Iris pigment epithelial cell (primary cell): ENCODE measurements at regions not wholly inside any gene's neighbourhood (a gene's known extent, or its start where the extent isn't known, plus 50 kb on each side); places are given as distances from the start of the nearest gene placed in this dataset.
"Not testable (repeated sequence)": the region's sequence is repeated elsewhere in the genome, so short reads cannot be mapped to it uniquely, and the experiment has no call there.

ENCODE experiments used
- DNase-seq: peaks from one replicate; pipeline ENCODE4 v3.0.0-alpha.2; 2011; ENCODE audit warnings: low read depth

DNA sequence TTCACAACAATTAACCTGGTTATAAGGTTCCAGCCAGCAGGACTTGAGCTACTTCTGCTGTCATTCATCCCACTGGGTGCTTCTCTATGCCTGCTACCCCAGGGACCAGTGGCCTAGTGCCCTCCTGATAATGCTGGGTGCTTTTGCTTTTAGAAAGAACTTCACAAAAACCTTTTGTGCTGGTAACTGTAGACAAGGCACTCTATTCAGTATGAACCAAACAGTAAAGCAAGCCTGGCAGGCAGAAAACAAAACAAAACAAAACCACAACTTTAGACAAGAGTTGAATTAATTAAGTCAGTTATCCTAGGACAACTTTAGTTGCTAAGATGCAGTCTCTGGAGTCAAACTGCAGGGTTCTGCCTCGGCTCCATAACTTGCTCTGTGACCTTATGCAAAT is 61.9 kb upstream of the ADGRL2 start:
- DNase-seq, result no peak

DNA sequence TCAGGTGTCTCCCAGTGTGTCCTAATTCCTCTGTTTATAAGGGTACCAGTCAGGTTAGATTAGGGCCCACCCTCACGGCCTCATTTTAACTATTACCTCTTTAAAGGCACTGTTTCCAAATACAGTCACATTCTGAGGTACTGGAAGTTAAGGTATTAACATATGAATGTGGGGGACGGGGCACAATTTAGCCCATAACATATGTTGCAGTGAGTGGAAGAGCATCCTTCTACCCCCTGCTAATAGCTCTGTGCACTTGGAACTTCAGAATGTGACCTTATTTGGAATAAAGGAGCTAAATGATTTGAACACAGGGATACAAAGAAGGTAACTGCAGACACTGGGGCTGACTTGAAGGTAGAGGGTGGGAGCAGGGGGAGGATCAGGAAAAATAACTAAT is 67.3 kb upstream of the ADGRL2 start:
- no peak for DNase-seq

DNA sequence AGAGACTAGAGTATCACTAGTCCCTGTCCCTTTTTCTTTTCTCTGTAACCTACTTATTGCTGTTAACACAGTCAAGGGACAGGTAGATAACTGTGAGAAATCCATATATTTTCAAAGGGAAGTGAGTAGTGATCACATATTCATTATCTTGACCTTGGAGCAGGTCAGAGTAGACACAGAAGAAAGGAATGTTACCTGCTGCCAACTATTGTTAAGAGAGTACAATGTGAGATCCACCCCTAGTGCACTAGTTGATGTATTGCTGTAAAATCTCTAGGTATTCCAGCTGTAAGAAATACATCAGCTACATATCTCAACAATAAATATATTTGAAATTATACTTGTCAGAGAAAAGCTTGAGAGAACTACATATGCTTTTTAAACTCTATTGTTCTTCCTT is 68.7 kb upstream of the ADGRL2 start:
- DNase-seq, result no peak

DNA sequence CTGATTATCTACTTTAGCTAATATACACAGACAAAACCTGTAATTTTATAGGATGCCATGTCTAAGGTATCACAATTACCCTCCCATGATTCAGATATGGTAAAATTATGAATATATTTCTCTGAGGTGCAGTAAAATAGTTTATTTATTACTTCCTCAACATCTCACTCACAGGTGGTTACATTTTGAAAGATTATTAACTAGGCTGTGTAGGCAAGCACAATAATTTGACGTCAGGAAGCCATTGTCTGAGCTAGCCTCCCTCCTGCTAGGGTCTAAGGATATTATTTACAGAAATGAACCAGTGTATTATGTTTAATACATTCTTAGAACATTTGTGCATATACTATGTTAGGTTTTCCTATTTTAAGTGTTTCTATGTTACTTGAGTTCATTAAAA is 69.9 kb upstream of the ADGRL2 start:
- DNase-seq, result no peak

DNA sequence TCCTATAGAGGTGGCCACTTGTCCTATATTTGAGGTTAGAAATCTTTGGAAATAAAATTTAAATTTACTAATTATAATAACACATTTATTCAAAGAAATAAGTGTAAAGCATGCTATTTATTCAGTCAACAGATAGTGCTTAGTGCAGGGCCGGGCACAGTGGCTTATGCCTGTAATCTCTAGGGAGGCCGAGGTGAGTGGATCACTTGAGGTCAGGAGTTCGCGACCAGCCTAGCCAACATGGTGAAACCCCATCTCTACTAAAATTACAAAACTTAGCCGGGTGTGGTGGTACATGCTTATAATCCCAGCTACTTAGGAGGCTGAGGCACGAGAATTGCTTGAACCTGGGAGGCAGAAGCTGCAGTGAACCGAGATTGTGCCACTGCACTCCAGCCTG is 70.4 kb upstream of the ADGRL2 start:
- DNase-seq, result not testable (repeated sequence)

DNA sequence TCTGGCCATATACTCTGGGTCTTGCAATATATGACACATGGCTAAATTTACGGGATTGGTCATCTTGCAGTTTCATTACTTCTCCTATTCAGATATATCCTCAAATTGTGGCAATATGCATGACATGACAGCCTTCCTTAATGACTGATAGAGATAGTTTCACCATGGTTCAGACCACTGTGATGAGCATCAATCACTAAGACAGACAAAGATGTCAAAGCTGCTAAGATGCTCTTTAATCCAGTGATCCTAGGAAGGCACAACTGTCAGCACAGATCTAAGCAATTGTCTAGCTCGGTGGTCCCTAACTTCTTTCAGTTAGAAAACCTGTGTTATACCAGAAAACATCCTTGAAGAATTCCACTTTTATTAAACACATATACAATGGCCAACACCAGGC is 70.9 kb upstream of the ADGRL2 start:
- DNase-seq, result no peak

DNA sequence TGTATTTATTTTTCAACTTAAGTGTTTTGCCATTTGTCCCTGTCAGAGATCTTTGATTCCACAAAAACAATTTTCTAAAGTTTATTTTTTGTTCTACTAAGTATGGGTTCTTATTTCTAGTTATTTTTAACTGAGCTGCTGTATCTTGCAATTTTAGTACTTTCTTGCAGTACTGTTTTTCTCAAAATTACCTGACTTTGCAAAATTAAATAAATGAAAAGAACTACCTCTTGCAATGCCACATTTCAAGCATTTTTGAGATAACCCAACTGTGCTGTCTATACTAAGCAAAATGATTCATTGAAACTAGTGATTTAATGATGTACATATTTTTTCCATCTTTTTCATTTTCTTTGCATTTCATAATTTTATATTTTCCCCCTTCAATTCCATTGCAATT is 71.5 kb upstream of the ADGRL2 start:
- no peak for DNase-seq

DNA sequence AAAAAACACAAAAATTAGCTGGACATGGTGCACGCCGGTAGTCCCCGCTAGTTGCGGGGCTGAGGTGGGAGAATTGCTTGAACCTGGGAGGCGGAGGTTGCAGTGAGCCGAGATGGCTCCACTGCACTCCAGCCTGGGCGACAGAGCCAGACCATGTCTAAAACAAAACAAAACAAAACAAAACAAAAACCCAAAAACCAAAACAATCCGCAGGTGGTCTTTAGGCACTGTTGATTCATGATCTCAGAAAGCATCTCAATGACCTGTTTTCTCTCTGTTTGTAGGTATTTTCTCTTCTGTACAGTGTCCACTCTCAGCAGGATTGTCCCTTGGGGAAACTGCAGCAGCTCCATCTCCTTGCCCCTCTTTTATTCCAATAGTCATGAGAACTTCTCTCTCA is 74.9 kb upstream of the ADGRL2 start:
- no peak for DNase-seq

DNA sequence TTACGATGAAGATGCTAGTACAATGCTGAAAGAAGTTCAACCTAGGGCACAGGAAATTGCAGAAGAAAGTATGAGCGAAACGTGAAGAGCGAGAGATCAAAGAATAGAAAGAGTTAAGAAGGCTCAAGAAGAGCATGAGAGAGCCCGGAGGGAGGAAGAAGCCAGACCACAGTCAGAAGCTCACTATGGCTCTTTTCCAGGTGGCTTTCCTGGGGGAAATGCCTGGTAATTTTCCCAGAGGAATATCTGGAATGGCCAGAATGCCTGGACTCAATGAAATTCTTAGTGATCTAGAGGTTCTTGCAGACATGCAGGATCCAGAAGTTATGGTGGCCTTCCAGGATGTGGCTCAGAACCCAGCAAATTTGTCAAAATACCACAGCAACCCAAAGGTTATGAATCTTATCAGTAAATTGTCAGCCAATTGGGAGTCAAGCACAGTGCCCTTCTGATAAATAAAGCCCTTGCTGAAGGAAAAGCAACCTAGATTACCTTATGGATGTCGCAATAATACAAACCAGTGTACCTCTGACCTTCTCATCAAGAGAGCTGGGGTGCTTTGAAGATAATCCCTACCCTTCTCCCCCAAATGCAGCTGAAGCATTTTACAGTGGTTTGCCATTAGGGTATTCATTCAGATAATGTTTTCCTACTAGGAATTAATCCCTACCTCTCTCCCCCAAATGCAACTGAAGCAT is 78.0 kb upstream of the ADGRL2 start:
- DNase-seq, result not testable (repeated sequence)

DNA sequence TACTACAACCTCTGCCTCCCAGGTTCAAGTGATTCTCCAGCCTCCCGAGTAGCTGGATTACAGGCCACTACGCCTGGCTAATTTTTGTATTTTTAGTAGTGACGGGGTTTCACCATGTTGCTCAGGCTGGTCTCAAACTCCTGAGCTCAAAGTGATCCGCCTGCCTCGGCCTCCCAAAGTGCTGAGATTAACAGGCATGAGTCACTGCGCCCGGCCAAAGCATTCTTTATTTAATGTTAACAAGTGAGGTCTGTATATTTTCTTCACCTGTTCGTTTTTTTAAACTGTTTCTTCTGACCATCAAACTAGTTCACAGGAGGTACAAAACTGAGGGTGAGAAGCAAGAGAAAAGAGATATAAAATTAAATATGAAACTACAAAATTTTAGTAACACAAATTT is 80.5 kb upstream of the ADGRL2 start:
- DNase-seq, result not testable (repeated sequence)

DNA sequence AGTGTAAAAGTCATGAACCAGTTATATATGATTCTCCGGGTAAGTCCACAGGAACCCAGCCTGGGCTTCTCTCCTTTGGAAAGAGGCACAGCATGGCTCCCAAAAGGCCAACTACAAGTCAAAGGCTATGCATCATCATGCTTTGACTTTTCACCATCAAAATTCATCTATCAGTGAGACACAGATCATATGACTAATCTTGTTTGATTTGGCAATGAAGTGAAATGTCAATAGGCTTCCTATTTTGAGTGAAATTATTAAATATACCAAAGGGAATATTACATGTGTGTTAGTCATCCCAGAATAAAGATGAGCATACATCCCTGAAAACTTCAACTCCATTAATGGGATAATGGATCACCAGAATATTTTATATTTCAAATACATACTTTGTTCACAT is 83.5 kb upstream of the ADGRL2 start:
- DNase-seq, result peak; percentile 12

DNA sequence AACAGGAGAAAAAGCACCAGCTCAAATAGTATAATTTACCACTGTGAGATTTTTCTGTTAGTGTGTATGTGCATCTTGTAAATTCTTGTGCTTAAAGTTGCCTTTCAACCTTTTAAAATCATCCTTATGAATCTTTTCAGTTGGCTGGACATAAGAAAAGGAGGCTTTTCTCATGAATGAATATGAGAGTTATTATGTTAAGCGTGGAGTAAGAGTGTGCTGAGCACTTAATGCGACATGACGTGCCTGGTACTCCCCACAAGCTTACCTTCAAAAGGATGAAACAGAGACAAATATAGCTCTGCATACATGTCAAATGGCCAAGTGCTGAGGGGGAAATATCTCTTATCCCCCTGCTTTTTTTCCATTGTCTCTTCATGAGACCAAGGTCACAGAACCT is 85.3 kb upstream of the ADGRL2 start:
- no peak for DNase-seq

DNA sequence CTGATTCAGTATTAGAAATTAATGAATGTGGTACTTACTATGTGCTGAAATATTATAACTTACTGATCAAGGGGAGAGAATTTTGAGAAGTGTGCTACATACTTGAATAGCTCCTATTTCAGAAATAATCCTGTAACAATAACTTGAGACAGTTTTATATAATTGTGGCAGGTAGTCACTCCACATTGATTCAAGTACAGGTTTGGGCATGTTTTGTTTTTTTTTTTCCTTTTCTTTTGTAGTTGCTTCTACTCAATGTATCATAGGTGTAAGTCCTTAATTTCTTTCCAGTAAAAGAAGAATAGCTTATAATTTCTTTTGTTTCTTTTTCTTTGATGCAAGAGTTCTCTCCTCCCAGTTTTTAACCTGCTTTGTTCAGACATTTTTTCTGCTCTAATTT is 86.1 kb upstream of the ADGRL2 start:
- DNase-seq, result no peak

DNA sequence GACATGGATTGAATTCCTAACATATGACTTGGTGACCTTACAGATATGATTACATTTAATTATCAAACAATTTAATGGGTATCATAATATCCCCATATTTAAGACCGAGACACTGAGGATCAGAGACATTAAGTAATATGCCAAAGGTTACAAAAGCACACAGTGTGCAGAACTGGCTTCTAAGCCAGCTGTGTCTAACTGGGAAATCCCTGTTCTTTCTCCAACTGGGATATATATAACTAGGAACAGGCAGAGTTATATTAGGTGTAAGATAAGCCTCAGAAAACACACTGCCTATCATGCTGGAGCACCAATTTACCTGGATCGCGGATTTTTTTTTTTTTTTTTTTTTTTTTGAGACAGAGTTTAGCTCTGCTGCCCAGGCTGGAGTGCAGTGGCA is 88.3 kb upstream of the ADGRL2 start:
- DNase-seq, result no peak

DNA sequence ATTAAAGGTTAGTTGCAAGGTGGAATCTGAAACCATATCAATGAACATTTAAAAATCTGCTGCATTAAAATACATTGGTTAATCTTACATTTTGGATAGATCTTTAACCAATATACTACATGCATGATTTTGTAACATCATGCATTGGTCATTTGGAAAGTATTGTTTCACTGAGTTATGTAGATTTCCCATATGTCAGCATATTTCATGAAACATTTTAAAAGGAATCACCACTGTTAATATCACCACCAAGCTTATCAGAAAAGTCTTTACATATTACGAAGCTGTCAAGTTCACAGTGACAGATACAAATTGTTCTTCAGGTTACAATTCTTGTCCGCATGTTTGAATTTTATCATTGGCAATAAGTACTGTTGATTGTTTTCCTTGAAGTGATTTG is 89.9 kb upstream of the ADGRL2 start:
- no peak for DNase-seq

DNA sequence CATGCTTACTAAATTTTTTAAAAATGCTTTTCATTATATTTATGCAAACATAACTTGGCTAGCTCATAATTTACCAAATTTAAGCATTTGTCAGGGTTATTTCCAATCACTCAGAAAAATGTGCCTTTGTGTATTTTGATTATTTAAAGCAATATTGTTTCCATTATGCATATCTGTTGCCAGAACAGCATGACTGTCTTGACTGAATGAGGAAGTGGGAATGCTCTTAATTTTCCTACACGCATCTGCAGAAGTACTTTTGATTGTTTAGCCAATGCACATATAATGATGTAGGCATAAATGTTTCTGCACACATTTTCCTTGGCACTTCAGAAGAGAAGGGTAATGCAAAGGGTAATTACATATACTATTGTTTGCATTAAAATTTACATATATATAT is 92.5 kb upstream of the ADGRL2 start:
- no peak for DNase-seq

DNA sequence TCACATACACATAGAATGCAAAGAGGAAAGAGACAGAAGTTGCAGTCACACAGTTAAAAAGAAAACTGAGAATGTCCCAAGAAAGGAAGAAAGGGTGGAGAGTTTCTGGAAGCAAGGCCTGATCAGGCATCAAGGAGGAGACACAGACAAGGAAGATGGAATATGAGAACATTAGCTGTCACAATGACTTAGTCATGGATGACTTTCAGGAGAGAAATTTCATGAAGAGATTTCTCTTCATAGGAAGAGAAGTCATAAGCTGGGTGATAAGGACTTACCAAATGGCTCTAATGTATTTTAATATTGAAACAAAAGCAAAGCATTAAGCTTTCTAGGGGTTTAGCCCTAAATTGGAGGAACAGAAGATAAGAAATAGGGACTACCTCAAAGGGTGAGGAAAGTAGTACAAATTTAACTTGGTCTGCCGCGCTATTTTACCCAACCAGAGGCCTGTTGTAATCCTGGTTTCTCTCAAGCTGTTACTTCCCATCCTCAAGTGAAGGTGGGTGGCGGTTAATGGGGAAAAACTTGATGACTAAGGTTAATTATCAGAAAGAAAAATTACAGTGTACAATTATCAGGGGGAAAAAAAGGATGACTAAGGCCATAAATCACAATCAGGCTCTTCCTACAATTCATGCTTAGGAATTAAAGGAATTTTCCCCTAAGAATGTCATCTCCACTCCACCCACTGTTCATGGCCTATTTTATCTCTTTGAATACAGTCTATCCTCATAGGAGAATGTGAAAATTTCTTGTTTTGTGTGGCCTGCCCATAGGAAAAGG is 93.9 kb upstream of the ADGRL2 start:
- peak; percentile 63 for DNase-seq

DNA sequence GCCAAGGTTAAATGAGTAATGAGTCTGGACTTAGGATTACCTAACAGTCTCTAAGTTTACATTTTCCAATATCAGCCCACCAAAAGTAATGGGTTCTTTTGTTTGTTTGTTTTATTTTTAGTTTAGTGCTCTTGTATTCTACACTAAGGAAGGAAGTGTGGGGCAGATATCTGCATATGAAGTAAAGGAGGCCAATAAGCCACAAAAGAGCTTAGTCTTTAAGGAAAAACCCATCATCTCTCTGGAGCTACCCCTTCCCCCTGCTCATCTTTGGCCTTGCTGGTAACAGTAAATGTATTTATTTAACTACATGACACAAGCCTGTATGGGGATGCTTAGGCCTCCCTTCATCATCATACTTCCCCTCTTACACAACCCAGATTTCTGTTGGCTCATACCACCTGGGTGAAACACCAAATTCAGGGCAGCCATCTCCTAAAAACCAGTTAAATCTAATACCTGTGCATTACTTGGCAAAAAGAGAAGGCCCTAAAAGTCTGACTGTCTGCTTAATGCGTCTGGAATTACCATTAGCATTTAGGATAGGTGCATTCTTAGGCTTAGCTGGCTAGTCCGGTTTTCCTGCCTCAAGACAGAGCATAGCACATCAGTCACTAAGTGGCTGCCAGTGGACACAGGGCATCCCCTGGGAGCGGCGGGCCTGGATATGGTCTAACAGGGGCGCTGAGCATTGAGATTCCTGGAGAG is 96.8 kb upstream of the ADGRL2 start:
- peak; percentile 81 for DNase-seq

DNA sequence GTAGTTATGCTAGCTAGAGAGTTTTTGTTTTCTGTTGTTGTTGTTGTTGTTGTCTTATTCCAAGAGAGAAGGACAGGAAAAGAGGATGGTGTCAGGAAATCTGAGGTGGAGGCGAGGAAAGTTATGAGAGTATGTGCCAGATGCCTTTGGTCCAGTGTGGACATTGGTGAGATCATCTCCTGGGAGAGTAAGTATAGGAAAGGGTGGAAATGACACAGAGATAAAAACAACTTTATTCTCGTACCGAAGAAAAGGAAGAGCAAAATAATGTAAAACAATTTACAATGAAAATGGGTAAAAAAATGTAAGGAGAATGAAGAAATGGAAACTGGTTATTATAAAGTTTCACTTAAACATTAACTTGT is 97.4 kb upstream of the ADGRL2 start:
- peak; percentile 77 for DNase-seq

DNA sequence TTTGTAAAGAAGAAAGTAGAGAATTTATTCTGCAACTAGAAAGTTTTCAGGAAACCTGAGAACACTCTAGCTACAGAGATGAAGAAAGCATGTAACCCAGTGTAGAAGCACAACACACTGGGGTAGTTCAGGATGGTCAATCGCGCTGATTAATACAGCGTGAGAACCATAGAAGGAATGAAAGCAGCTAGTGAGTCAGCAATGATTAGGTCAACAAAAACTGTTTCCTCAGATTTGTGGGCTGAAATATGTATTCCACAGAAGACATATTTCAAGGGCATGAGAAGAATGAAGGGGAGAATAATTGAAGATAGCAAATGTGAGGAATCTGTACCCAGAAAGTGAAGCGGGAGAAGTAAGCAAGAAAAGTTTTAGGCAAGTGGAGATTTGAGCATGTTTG is 97.8 kb upstream of the ADGRL2 start:
- peak; percentile 99 for DNase-seq

DNA sequence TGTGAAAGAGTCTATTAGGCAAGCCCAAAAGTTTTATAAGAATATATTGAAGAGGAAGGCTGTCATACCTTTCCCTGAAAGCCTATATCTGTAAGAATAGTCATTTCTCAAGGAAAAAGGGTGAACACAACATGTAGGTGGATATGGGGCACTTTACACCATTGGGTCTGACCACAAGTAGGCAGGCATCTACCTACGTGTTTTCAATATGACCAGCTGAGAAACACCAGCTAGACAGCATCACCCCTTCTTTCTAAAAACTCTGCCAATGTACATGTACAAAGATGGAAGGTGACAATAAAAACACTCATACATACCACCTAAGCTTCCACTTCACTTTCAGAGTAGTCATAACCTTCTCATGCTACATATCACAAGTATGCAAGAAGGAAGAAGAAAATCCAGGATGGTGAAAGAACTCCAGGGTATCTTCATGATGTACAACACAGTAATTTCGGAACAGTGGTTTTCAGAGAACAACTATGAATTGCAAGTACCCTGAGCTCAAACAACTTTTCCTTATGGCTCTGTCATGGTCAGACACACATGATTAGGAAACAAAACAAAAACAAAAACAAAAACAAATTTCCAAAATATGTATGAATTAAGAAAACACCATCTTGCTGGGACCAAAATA is 98.5 kb upstream of the ADGRL2 start:
- peak; percentile 24 for DNase-seq

DNA sequence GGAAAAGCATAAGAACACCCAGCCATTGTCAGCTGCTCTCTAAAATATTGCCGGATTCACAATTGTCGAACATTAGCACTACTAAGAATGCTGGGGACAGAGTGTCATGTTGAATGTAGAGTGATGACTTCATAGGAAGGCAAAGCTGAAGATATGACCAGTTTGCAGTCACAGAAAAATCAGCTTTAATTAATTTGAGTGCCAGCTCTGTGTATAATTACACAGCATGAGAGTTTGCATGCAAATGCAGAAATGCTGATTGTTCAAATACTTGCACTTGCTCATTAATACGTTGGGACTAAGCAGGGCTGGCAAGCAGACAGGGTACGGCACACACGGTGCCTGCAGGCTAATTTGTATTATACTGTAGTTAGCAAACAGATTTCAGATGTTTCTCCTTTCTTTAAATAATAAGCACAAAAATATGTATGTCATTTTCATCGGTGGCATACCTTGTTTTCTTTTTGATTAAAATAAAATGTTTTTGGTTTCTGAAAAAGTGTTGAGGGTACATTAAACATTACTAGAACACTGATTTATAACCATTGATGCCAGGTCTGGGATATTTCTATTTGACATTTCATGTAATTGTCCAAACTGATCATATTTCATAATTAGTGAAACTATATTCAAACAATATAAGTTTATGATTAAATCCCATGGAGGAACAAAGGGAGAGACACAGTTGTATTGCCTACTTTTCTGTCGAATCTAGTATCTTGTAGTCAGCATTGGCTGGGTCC is 99.8 kb upstream of the ADGRL2 start:
- no peak for DNase-seq
